Stimulated activated CD4-positive, alpha-beta T cell treated with anti-CD3 and anti-CD28 coated beads, Interleukin-2, amount 100 ng/mL, for 4 hours (primary cell): ENCODE measurements at regions not wholly inside any gene's neighbourhood (a gene's known extent, or its start where the extent isn't known, plus 50 kb on each side); places are given as distances from the start of the nearest gene placed in this dataset.

Experiments
- DNase-seq: peaks from one replicate; pipeline ENCODE4 v3.0.0-alpha.2; 2020; ENCODE audit warnings: low read depth

- no peak for DNase-seq
Measured at GRCh38 chr3:20811631-20812030, 625.6 kb upstream of the SGO1 start.

- DNase-seq: no peak
Measured at GRCh38 chr3:20811006-20811405, 625.0 kb upstream of the SGO1 start.

- DNase-seq: no peak
Measured at GRCh38 chr3:20810555-20810954, 624.5 kb upstream of the SGO1 start.

GRCh38 chr3:20809356-20809755, 623.4 kb upstream of the SGO1 start:
- DNase-seq: no peak

GRCh38 chr3:20808864-20809263, 622.9 kb upstream of the SGO1 start:
- no peak for DNase-seq

GRCh38 chr3:20798666-20799065, 612.7 kb upstream of the SGO1 start:
- no peak for DNase-seq

- no peak for DNase-seq
Measured at GRCh38 chr3:20787005-20787404, 601.0 kb upstream of the SGO1 start.

GRCh38 chr3:20776692-20777091, 590.7 kb upstream of the SGO1 start:
- no peak for DNase-seq

GRCh38 chr3:20776286-20776685, 590.3 kb upstream of the SGO1 start:
- DNase-seq: no peak

GRCh38 chr3:20773320-20773984, 587.4 kb upstream of the SGO1 start:
- DNase-seq: no peak

GRCh38 chr3:20772869-20773268, 586.9 kb upstream of the SGO1 start:
- DNase-seq: no peak

- no peak for DNase-seq
Measured at GRCh38 chr3:20769430-20769829, 583.4 kb upstream of the SGO1 start.

- DNase-seq: no peak
Measured at GRCh38 chr3:20760981-20761380, 575.0 kb upstream of the SGO1 start.

GRCh38 chr3:20752416-20752815, 566.4 kb upstream of the SGO1 start:
- no peak for DNase-seq

GRCh38 chr3:20751296-20751695, 565.3 kb upstream of the SGO1 start:
- DNase-seq: no peak

- no peak for DNase-seq
Measured at GRCh38 chr3:20747741-20748140, 561.7 kb upstream of the SGO1 start.

GRCh38 chr3:20743553-20744321, 557.7 kb upstream of the SGO1 start:
- DNase-seq: no peak

- no peak for DNase-seq
Measured at GRCh38 chr3:20742903-20743552, 557.0 kb upstream of the SGO1 start.

GRCh38 chr3:20741381-20741780, 555.4 kb upstream of the SGO1 start:
- DNase-seq: no peak

- no peak for DNase-seq
Measured at GRCh38 chr3:20739814-20740213, 553.8 kb upstream of the SGO1 start.

- no peak for DNase-seq
Measured at GRCh38 chr3:20736287-20736852, 550.4 kb upstream of the SGO1 start.

- no peak for DNase-seq
Measured at GRCh38 chr3:20729185-20729584, 543.2 kb upstream of the SGO1 start.

GRCh38 chr3:20726786-20727185, 540.8 kb upstream of the SGO1 start:
- no peak for DNase-seq
